Duodenal mucosa (tissue), 2 donors: ENCODE measurements at regions not wholly inside any gene's neighbourhood (a gene's known extent, or its start where the extent isn't known, plus 50 kb on each side); places are given as distances from the start of the nearest gene placed in this dataset.

Source experiments
- H3K27ac ChIP-seq: one replicate; pipeline ENCODE4 v1.7.0; 2013; ENCODE audit warnings: low read depth, low read length
- H3K27me3 ChIP-seq, 2 donors: one replicate each; pipeline ENCODE4 v1.7.0; 2013; ENCODE audit warnings: low read length in 2 of 2, control low read depth in 1 of 2; ENCODE audit not compliant: insufficient read depth in 2 of 2, control insufficient read depth in 1 of 2
- H3K36me3 ChIP-seq, 2 donors: one replicate each; pipeline ENCODE4 v1.7.0; 2013; ENCODE audit warnings: low read length in 2 of 2, control low read depth in 1 of 2; ENCODE audit not compliant: insufficient read depth in 2 of 2, control insufficient read depth in 1 of 2
- H3K4me1 ChIP-seq, 2 donors: one replicate each; pipeline ENCODE4 v1.7.0; 2013; ENCODE audit warnings: low read length in 2 of 2, control low read depth in 1 of 2; ENCODE audit not compliant: insufficient read depth in 2 of 2, control insufficient read depth in 1 of 2
- H3K4me3 ChIP-seq, 2 donors: one replicate each; pipeline ENCODE4 v1.7.0; 2013; ENCODE audit warnings: low read length in 2 of 2, low read depth in 1 of 2
- H3K9ac ChIP-seq, 2 donors: one replicate each; pipeline ENCODE4 v1.7.0; 2013; ENCODE audit warnings: low read length in 2 of 2, low read depth in 1 of 2
- H3K9me3 ChIP-seq, 2 donors: one replicate each; pipeline ENCODE4 v1.7.0; 2013; ENCODE audit warnings: low read length in 2 of 2, control low read depth in 1 of 2; ENCODE audit not compliant: control insufficient read depth in 1 of 2

DNA sequence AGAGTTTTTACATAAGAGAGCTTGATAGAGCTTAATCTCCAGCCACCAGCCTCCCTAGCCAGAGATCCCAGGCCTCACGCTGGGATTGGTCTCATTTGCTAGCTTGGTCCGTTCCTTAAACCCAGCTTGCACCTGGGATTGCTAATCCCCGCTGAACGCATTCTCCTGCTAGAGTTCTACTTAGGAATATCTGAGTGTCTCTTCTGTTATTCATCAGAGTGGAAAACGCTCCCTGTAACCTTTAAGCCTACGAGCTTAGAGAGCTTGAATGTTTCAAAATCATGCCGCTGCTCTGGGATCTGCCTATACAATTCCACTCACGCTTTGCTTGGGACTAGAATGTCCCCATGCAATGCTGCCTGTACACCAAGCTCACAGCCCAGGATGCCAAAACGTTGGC lies 201.8 kb downstream of the NSG2 start:
- H3K4me3 ChIP-seq, result no peak overlapping the region
- no peaks in the 10 kb centered on the region for H3K4me1 ChIP-seq
- H3K36me3 ChIP-seq, result no peaks in the 10 kb centered on the region
- H3K9ac ChIP-seq, result no peak overlapping the region
- H3K9me3 ChIP-seq, result no peaks in the 10 kb centered on the region
- H3K27ac ChIP-seq, result no peak overlapping the region
- no peaks in the 10 kb centered on the region for H3K27me3 ChIP-seq

DNA sequence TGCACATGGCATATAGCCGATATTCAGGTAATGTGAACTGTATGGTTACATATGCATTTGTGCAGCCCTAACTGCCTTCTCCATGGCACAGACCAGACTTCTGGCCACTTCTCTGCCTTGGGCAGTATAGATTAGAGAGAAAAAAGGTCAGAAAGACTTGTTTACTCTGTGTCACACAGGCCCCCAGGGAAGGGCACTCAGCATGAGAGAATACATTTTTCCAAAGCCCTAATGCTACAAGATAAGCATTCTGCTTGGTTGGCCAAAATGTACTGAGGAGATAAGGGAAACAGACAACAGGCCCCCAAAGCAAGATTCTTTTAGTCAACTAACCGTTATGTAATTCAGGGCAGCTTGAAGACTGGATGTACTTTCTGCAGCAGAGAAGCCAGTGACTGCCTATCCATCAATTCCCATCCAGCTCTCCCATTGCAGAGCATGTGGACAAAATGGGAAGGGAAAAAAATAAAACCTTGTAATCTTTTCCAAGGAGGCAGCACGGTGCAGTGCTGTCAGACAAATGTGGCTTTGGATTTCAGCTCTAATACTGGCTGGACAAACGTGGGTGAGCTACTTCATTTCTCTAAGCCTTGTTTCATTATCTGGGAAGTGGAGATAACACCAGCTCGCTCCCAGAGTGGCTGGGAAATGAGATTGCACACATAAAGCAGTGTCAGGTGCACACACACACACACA lies 205.9 kb downstream of the NSG2 start:
- H3K27ac ChIP-seq, result no peak overlapping the region
- H3K27me3 ChIP-seq, result no peaks in the 10 kb centered on the region
- no peaks in the 10 kb centered on the region for H3K4me1 ChIP-seq
- no peak overlapping the region for H3K9ac ChIP-seq
- no peaks in the 10 kb centered on the region for H3K9me3 ChIP-seq
- no peaks in the 10 kb centered on the region for H3K36me3 ChIP-seq
- H3K4me3 ChIP-seq, result no peak overlapping the region

DNA sequence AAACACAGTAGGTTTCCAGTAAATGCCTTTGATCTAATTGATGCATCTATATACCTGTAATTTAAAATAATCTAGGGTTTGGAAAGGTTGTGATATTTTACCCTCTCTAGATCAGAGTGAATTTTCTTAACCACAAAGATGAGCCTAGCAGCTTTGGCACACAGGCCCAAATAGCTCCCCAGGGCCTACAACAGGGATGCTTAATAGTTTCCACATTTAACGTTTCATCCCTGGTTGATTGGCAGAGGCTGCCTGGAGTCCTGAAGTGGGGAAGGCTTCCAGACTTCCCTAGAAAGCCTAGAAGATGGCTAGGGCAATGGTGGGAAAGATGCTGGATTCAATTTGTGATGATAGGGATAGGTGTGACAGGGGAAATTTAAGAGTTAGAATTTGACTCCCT lies 206.6 kb downstream of the NSG2 start:
- H3K36me3 ChIP-seq, result no peaks in the 10 kb centered on the region
- H3K4me3 ChIP-seq, result no peak overlapping the region
- H3K27me3 ChIP-seq, result no peaks in the 10 kb centered on the region
- no peaks in the 10 kb centered on the region for H3K4me1 ChIP-seq
- H3K9me3 ChIP-seq, result no peaks in the 10 kb centered on the region
- no peak overlapping the region for H3K9ac ChIP-seq
- no peak overlapping the region for H3K27ac ChIP-seq

DNA sequence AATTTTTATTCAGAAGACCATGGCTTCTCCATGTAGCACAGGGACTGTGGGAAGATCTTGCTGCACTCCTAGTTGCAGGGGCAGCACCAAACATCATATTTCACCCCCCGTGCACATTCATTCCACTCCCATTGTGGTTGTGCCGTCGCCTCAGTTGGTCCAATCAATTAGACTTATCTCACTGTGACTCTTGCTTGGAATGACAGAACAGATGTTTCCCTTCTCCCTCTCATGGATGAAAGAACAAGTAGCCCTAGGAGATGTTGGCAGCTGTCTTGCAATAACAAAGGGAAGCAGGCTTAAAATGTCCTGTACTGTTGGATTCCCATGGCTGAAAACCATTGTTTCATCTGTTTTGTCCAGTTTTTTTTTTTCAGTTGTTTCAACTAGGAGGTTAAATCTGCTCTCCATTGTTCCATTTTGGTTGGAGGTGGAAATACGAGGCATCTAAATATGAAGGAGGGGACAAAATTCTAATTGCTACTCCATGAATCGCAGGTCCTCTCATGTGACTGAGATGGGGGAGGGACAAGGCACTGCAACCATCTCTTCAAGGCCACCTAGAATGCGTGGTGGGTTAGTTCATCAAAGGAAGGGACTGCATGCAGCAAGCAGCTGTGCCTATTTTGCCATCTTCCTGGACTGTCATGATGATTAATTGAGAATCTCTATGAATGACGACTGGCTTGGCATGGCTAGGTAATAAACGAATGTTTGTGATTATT lies 214.4 kb downstream of the NSG2 start:
- Histone ChIP-seq H3K4me1 (no peaks in the 10 kb centered on the region), H3K9me3 (no peaks in the 10 kb centered on the region)

DNA sequence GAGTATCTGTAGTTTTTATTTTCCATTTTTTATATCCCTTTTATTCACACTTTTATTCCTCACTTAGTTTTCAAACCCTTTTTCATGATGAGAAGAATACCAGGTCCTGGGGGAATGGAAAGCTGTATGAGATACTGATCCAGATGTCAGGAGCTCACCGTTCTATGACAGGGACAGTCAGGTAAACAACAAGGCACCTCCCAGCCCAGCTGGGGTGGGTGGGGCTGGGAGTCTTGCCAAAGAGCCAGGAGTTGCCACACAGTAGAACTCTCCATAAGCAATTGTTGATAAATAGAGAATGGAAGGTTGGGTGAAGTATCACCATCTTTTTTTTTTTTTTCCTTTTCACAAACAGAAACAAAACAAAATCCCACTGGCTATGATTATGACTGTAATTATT lies 225.8 kb downstream of the NSG2 start:
- H3K9me3 ChIP-seq, result no peaks in the 10 kb centered on the region
- H3K4me3 ChIP-seq, result no peak overlapping the region
- H3K4me1 ChIP-seq, result no peaks in the 10 kb centered on the region
- no peaks in the 10 kb centered on the region for H3K36me3 ChIP-seq
- no peak overlapping the region for H3K27ac ChIP-seq
- no peak overlapping the region for H3K9ac ChIP-seq
- H3K27me3 ChIP-seq, result peaks cover 0 to 3% of the 10 kb centered on the region in 2 donors

More for the DNA sequence above, 214.4 kb downstream of the NSG2 start:
- Histone ChIP-seq H3K36me3 (no peaks in the 10 kb centered on the region), H3K27ac (no peak overlapping the region), H3K27me3 (no peaks in the 10 kb centered on the region), H3K4me3 (no peak overlapping the region), H3K9ac (no peak overlapping the region)

DNA sequence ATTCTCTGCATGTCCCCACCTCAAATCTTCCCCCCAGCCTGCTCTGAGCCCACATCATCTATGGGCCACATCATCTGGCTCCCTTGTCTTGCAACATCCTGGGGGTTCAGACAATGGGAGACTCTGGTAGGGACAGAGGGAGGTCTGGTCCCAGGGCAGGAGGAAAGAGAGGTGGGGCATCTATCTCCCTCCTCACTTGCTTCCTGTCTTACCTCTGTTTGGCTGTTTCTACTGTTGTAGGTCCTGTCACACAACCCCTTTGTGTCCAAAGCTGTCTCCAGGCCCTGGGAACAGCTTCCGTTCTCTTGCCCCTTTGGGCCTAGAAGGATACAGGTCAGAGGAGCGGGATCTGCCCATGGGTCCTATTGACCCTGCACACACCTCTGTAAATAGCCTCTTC lies 227.2 kb downstream of the NSG2 start:
- no peak overlapping the region for H3K4me3 ChIP-seq
- H3K27ac ChIP-seq, result no peak overlapping the region

DNA sequence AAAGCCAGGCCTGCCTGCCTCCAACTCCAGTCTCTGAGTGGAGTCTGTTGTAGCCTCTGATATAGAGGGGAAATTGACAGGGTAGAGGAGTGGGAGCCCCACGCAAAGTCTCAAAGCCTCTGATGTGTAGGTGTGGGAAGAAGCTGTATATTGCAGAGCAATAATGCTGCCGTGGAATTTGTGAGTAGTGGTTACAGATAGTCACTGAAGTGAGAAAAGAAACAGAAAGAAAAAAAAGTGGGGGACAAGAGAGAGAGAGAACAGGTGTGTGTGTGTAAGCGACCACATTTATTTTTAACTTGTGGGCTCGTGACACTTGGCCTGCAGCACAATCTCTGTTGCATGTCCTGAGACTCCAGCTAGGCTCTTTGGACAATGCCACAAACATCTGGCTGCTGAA lies 227.8 kb downstream of the NSG2 start:
- Histone ChIP-seq H3K27me3 (peaks cover 0 to 3% of the 10 kb centered on the region in 2 donors), H3K4me3 (no peak overlapping the region), H3K4me1 (no peaks in the 10 kb centered on the region), H3K9me3 (no peaks in the 10 kb centered on the region), H3K27ac (no peak overlapping the region), H3K36me3 (no peaks in the 10 kb centered on the region), H3K9ac (no peak overlapping the region)

More for the DNA sequence above, 227.2 kb downstream of the NSG2 start:
- Histone ChIP-seq H3K27me3 (peaks cover 0 to 3% of the 10 kb centered on the region in 2 donors), H3K36me3 (no peaks in the 10 kb centered on the region), H3K9me3 (no peaks in the 10 kb centered on the region), H3K4me1 (no peaks in the 10 kb centered on the region), H3K9ac (no peak overlapping the region)

DNA sequence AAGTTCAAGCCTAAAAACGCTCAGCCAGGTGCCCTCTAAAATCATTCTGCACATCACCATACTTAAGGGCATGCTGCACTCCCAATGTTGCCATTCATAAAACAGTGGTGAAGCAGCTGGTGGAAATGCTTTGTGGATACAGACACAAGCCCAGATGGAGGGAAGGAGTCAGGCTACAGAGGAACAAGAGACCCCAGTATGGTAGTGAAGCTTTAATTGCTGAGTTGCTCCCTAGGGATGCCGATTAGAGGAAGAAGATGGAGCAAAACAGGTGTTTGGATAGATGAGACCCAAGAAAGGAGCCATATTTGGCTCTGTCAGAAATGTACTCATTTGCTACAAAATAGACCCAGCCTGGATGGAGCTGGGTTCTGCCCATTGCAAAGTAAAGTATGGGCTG lies 230.5 kb downstream of the NSG2 start:
- Histone ChIP-seq H3K9me3 (no peaks in the 10 kb centered on the region), H3K36me3 (no peaks in the 10 kb centered on the region), H3K4me1 (no peaks in the 10 kb centered on the region), H3K27ac (no peak overlapping the region), H3K9ac (no peak overlapping the region), H3K27me3 (peaks cover 0 to 3% of the 10 kb centered on the region in 2 donors), H3K4me3 (no peak overlapping the region)

DNA sequence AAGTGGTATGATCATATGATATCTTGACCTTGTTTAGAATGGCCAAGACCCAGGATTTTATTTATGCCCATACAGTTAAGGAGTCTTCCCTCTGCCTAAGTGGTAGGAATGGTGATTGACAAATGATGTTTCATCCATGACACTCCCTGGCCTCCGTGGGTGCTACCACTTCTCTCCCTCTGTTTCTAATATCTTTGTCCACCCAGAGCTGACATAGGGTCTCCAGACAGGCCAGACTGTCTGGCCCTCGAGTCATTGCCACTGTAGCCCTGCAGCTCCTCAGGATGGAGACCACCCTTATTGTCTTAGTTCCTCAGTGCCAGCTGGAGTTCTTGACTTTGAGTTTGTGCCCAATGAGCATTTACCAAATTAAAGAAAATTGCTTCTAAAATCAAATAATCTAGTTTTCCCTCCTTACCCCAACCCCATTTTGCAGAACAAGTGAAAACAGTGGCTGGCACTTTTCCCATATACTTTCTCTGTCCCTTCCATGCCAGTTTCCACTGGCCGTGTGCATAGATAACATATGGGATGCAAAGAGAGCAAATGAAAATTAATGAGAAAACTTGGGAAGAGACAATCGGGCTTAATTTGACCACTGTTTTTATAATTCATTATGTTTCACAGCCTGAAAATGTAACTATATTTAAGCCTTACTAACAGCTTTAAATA lies 235.7 kb downstream of the NSG2 start:
- H3K9ac ChIP-seq, result no peak overlapping the region
- H3K4me3 ChIP-seq, result no peak overlapping the region
- H3K36me3 ChIP-seq, result no peaks in the 10 kb centered on the region
- no peak overlapping the region for H3K27ac ChIP-seq
- no peaks in the 10 kb centered on the region for H3K9me3 ChIP-seq
- no peaks in the 10 kb centered on the region for H3K4me1 ChIP-seq
- H3K27me3 ChIP-seq, result no peaks in the 10 kb centered on the region

DNA sequence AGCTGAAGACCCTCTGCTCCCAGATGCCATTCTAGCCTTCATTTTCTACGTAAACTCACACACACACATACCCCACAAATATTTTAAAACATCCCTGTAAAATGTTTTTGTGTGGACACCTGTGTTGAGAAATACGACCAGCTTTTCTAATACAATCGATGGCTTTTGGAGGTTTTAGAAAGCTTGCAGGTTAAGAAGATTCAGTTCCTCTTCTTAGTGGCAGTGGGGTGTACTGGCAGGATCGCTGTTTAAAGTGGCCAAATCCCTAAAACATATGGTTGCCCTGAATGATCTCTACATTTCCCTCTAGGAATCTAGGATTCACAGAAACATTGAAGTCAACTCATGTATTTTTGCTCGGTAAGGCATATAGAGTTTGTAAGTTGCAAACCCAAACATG lies 236.3 kb downstream of the NSG2 start:
- Histone ChIP-seq H3K4me3 (no peak overlapping the region), H3K27ac (no peak overlapping the region), H3K9ac (no peak overlapping the region), H3K4me1 (no peaks in the 10 kb centered on the region), H3K9me3 (no peaks in the 10 kb centered on the region), H3K27me3 (no peaks in the 10 kb centered on the region), H3K36me3 (no peaks in the 10 kb centered on the region)
